Breast epithelium (tissue), 4 donors: ENCODE measurements at regions not wholly inside any gene's neighbourhood (a gene's known extent, or its start where the extent isn't known, plus 50 kb on each side); places are given as distances from the start of the nearest gene placed in this dataset.

Source experiments
- DNase-seq, 2 donors: peaks; one replicate each; pipeline ENCODE4 v3.0.0-alpha.2; 2019; ENCODE audit warnings: low spot score in 2 of 2
- H3K27ac ChIP-seq, 2 donors: fragments of 200-600 bp; sonication (generic) in 1 of 2; one replicate each; pipeline ENCODE4 v1.5.1; 2016 to 2019; ENCODE audit warnings: mild to moderate bottlenecking in 1 of 2
- H3K27me3 ChIP-seq, 2 donors: fragments of 200-600 bp; sonication (generic) in 1 of 2; one replicate each; pipeline versions ENCODE4 v1.5.1 to v1.6.0; 2017 to 2019; ENCODE audit warnings: control low read depth in 1 of 2, mild to moderate bottlenecking in 1 of 2
- H3K36me3 ChIP-seq: fragments of 200-600 bp; one replicate; pipeline ENCODE4 v1.5.1; 2019
- H3K4me1 ChIP-seq, 2 donors: fragments of 200-600 bp; sonication (generic); one replicate each; pipeline ENCODE4 v1.5.1; 2016 to 2019; ENCODE audit warnings: control low read depth in 1 of 2
- H3K4me3 ChIP-seq, 3 donors: fragments of 200-600 bp; sonication (generic); 1 replicate in 2 of 3; 2 replicates in 1 of 3; pipeline ENCODE4 v1.5.1; 2016 to 2019; ENCODE audit warnings: mild to moderate bottlenecking in 3 of 3, moderate library complexity in 2 of 3
- H3K9me3 ChIP-seq, 2 donors: fragments of 200-600 bp; sonication (generic) in 1 of 2; one replicate each; pipeline ENCODE4 v1.5.1; 2016 to 2019; ENCODE audit warnings: control low read depth in 1 of 2
- POLR2A ChIP-seq: fragments of 450-650 bp; IDR thresholded peaks from one replicate; pipeline ENCODE4 v1.6.1; 2016; ENCODE audit warnings: antibody characterized with exemption, mild to moderate bottlenecking, moderate library complexity
- POLR2AphosphoS5 ChIP-seq, 3 donors: sonication (generic); formaldehyde crosslinking; IDR thresholded peaks; one replicate each; pipeline ENCODE4 v1.6.1; 2017; ENCODE audit warnings: antibody characterized with exemption in 3 of 3
- intact Hi-C: fragments of 100-400 bp; cut with DNase I; formaldehyde crosslinking; loops from one replicate; pipeline ENCODE4 v1.15.1; 2023; ENCODE audit warnings: low total_unique reads
- TF ChIP-seq, protein P1 (sequence below), 3 donors: fragments of 450-650 bp; IDR thresholded peaks; one replicate each; pipeline ENCODE4 v1.5.1; 2016 to 2017; ENCODE audit warnings: antibody characterized with exemption in 3 of 3, mild to moderate bottlenecking in 3 of 3, moderate library complexity in 3 of 3

- TF ChIP-seq POLR2A = no peak
- TF ChIP-seq, protein P1, sequence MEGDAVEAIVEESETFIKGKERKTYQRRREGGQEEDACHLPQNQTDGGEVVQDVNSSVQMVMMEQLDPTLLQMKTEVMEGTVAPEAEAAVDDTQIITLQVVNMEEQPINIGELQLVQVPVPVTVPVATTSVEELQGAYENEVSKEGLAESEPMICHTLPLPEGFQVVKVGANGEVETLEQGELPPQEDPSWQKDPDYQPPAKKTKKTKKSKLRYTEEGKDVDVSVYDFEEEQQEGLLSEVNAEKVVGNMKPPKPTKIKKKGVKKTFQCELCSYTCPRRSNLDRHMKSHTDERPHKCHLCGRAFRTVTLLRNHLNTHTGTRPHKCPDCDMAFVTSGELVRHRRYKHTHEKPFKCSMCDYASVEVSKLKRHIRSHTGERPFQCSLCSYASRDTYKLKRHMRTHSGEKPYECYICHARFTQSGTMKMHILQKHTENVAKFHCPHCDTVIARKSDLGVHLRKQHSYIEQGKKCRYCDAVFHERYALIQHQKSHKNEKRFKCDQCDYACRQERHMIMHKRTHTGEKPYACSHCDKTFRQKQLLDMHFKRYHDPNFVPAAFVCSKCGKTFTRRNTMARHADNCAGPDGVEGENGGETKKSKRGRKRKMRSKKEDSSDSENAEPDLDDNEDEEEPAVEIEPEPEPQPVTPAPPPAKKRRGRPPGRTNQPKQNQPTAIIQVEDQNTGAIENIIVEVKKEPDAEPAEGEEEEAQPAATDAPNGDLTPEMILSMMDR (IDR thresholded peaks at IDR 0.05) = no peak
- TF ChIP-seq POLR2AphosphoS5 (IDR thresholded peaks at IDR 0.05) = no peak
- no peaks in the 10 kb centered on the region for H3K36me3 ChIP-seq
- no peak for DNase-seq
- H3K4me1 ChIP-seq = no peaks in the 10 kb centered on the region
- intact Hi-C loops = no loop called here
- no peak overlapping the region for H3K27ac ChIP-seq
- H3K4me3 ChIP-seq = no peak overlapping the region
- H3K9me3 ChIP-seq = no peaks in the 10 kb centered on the region
- H3K27me3 ChIP-seq = no peaks in the 10 kb centered on the region
Observed at GRCh38 chr11:23429569-23429968, 569.3 kb upstream of the CCDC179 start.

DNA sequence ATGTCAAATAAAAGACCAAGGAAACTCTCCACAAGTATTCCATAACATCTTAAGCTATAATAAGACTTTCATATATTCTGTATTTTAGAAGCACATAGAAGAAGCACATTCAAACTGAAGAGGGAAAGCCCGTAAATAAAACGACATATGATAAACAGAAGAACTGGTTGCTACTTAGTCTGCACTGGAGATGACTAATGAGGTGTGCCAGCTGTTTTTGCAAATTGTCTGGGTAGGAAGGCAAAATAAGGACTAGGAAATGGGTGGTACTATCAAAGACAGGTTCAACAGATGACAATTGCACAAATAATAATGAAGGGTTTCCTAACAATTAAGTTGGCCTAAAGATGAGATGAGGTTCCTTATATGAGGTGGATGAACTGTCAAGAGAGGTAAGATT lies 593.2 kb upstream of the CCDC179 start:
- intact Hi-C loops = no loop called here
- Histone ChIP-seq H3K4me1 (no peaks in the 10 kb centered on the region), H3K4me3 (no peak overlapping the region), H3K27me3 (no peaks in the 10 kb centered on the region), H3K27ac (no peak overlapping the region), H3K36me3 (no peaks in the 10 kb centered on the region), H3K9me3 (no peaks in the 10 kb centered on the region)
- no peak for DNase-seq
- TF ChIP-seq, protein P1 (IDR thresholded peaks at IDR 0.05) = no peak
- no peak for TF ChIP-seq POLR2AphosphoS5 (IDR thresholded peaks at IDR 0.05)
- TF ChIP-seq POLR2A = no peak

DNA sequence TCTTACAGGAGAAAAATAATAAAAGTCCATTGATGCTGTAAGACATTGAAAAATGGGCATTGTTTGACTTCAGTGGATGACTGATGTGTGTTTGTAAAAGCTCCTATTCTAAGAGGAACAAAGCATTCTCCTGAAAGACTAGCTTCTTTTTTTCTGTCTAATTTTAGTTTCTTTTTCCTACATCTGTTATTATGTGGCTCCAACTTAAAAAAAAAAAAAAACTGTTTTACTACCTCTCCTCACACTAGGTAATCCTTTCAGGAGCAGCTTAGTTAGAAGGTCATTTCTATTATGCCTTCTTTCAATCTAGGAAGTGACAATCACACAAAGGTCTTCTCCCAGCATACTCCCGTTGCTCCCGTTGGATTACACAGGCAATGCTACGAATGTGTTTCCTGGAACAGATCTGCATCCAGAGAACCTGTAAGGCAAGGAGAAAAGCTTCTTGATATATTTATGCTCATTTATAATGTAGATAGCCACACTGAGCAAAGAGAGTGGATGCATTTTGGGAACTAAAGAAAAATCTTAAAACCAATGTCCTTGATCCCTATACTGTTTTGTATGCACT lies 595.1 kb upstream of the CCDC179 start:
- intact Hi-C loops = no loop called here
- H3K36me3 ChIP-seq = no peaks in the 10 kb centered on the region

DNA sequence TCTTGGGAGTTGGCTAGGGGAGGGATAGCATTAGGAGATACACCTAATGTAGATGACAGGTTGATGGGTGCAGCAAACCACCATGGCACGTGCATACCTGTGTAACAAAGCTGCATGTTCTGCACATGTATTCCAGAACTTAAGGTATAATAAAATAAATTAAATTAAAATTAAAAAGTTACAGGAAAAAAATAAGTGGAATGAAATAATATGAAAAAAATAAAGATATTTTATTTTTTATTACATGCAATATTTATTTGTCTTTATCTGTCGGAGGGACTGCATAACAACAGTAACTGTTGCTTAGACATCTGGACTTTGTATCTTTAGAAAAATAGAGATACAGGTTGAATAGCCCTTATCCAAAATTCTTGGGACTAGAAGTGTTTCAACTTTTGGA lies 597.4 kb upstream of the CCDC179 start:
- no peak for DNase-seq
- no peaks in the 10 kb centered on the region for H3K36me3 ChIP-seq
- no peak overlapping the region for H3K27ac ChIP-seq
- H3K4me1 ChIP-seq = no peaks in the 10 kb centered on the region
- intact Hi-C loops = no loop called here
- no peak overlapping the region for H3K4me3 ChIP-seq
- H3K9me3 ChIP-seq = no peaks in the 10 kb centered on the region
- no peaks in the 10 kb centered on the region for H3K27me3 ChIP-seq
- TF ChIP-seq POLR2A = no peak

More for the DNA sequence above, 595.1 kb upstream of the CCDC179 start:
- Histone ChIP-seq H3K9me3 (no peaks in the 10 kb centered on the region), H3K4me1 (no peaks in the 10 kb centered on the region), H3K27ac (no peak overlapping the region), H3K27me3 (no peaks in the 10 kb centered on the region), H3K4me3 (no peak overlapping the region)
- no peak for DNase-seq
- TF ChIP-seq, protein P1 (IDR thresholded peaks at IDR 0.05) = no peak
- no peak for TF ChIP-seq POLR2AphosphoS5 (IDR thresholded peaks at IDR 0.05)
- no peak for TF ChIP-seq POLR2A

- Histone ChIP-seq H3K27me3 (no peaks in the 10 kb centered on the region), H3K4me3 (no peak overlapping the region), H3K9me3 (no peaks in the 10 kb centered on the region), H3K27ac (no peak overlapping the region), H3K36me3 (no peaks in the 10 kb centered on the region), H3K4me1 (no peaks in the 10 kb centered on the region)
- no peak for DNase-seq
- TF ChIP-seq POLR2AphosphoS5 (IDR thresholded peaks at IDR 0.05) = no peak
- TF ChIP-seq, protein P1 (IDR thresholded peaks at IDR 0.05) = no peak
- no peak for TF ChIP-seq POLR2A
- intact Hi-C loops = no loop called here
Observed at GRCh38 chr11:23471878-23472277, 611.6 kb upstream of the CCDC179 start.

- Histone ChIP-seq H3K9me3 (no peaks in the 10 kb centered on the region), H3K4me1 (no peaks in the 10 kb centered on the region), H3K27me3 (no peaks in the 10 kb centered on the region), H3K27ac (no peak overlapping the region), H3K36me3 (no peaks in the 10 kb centered on the region), H3K4me3 (no peak overlapping the region)
- TF ChIP-seq POLR2AphosphoS5 (IDR thresholded peaks at IDR 0.05) (no peak), POLR2A (no peak)
- TF ChIP-seq, protein P1 (IDR thresholded peaks at IDR 0.05) = no peak
- no peak for DNase-seq
- intact Hi-C loops = no loop called here
Observed at GRCh38 chr11:23473782-23474181, 613.5 kb upstream of the CCDC179 start.
